RWPE1 (cell line): ENCODE measurements at regions not wholly inside any gene's neighbourhood (a gene's known extent, or its start where the extent isn't known, plus 50 kb on each side); places are given as distances from the start of the nearest gene placed in this dataset.
A peak's percentile ranks its signal among the peaks of the same experiment; 100 is the strongest.
"Not testable (repeated sequence)": the region's sequence is repeated elsewhere in the genome, so short reads cannot be mapped to it uniquely, and the experiment has no call there.

Source experiments
- CTCF ChIA-PET: fragments of 350-600 bp; sonication (Branson Sonifier 250); formaldehyde crosslinking; extraction: SDS; loops from one replicate; lab custom pipeline; 2021; lab: Yijun Ruan, JAX
- POLR2A ChIA-PET: fragments of 400-600 bp; formaldehyde crosslinking; extraction: SDS; loops from one replicate; lab custom pipeline; 2020; ENCODE audit warnings: antibody characterized with exemption; ENCODE audit not compliant: low non-redundant PET; lab: Yijun Ruan, JAX
- DNase-seq: peaks from one replicate; pipeline ENCODE4 v3.0.0; 2012; ENCODE audit warnings: low spot score
- H3K27ac ChIP-seq: fragments of 450-650 bp; 2 replicates; pipeline ENCODE4 v1.5.1; 2017
- CTCF ChIP-seq: fragments of 450-650 bp; conservative IDR thresholded peaks from 2 replicates; pipeline ENCODE4 v1.5.1; 2017; ENCODE audit warnings: low read depth, mild to moderate bottlenecking

- DNase-seq, result no peak
- ChIA-PET CTCF (no interaction called here), POLR2A (no interaction called here)
- TF ChIP-seq CTCF, result no peak
- no peak overlapping the region for H3K27ac ChIP-seq
Measured at GRCh38 chr18:8882632-8883408, 177.5 kb downstream of the MTCL1 start.

- CTCF ChIA-PET, result no interaction called here
- TF ChIP-seq CTCF, result no peak
- DNase-seq, result no peak
- no peak overlapping the region for H3K27ac ChIP-seq
- POLR2A ChIA-PET, result no interaction called here
Measured at GRCh38 chr18:8883409-8883668, 178.0 kb downstream of the MTCL1 start.

- DNase-seq, POLR2A ChIA-PET, H3K27ac ChIP-seq, CTCF ChIA-PET: not testable (repeated sequence)
Measured at GRCh38 chr18:8887877-8888276, 182.5 kb downstream of the MTCL1 start.

GRCh38 chr18:8889489-8889888, 184.1 kb downstream of the MTCL1 start:
- CTCF ChIA-PET, result no interaction called here
- H3K27ac ChIP-seq, result no peak overlapping the region
- no peak for DNase-seq
- no peak for TF ChIP-seq CTCF
- POLR2A ChIA-PET, result no interaction called here

GRCh38 chr18:8890503-8890902, 185.1 kb downstream of the MTCL1 start:
- DNase-seq, H3K27ac ChIP-seq, POLR2A ChIA-PET: not testable (repeated sequence)
- CTCF ChIA-PET, result interaction anchor here (1.0 kb wide), 1 partner anchor 194 kb away, joined by 5 read pairs; no protein-coding TSS in a partner anchor

- ChIA-PET POLR2A (no interaction called here), CTCF (interaction anchor here (1.0 kb wide), 1 partner anchor 195 kb away, joined by 5 read pairs; no protein-coding TSS in a partner anchor)
- no peak overlapping the region for H3K27ac ChIP-seq
- no peak for TF ChIP-seq CTCF
- DNase-seq, result peak; percentile 96
Measured at GRCh38 chr18:8890957-8891464, 185.7 kb downstream of the MTCL1 start.

- no peak overlapping the region for H3K27ac ChIP-seq
- ChIA-PET POLR2A (no interaction called here), CTCF (no interaction called here)
- no peak for DNase-seq
- no peak for TF ChIP-seq CTCF
Measured at GRCh38 chr18:8893221-8893620, 187.9 kb downstream of the MTCL1 start.
